ENCODE measurements at regions not wholly inside any gene's neighbourhood (a gene's known extent, or its start where the extent isn't known, plus 50 kb on each side); places are given as distances from the start of the nearest gene placed in this dataset.

GRCh38 chr7:34338961-34339526, 319.0 kb upstream of the NPSR1 start:
- TF ChIP-seq CTCF (IDR thresholded peaks at IDR 0.05; ENCODE audit: low read depth, low read length) = no peak
- DNase-seq (ENCODE audit: extremely low read depth, low read depth) = no peak

- DNase-seq (ENCODE audit: extremely low read depth, low read depth) = no peak
- TF ChIP-seq CTCF (IDR thresholded peaks at IDR 0.05; ENCODE audit: low read depth, low read length) = no peak
Measured at GRCh38 chr7:34341326-34341725, 316.7 kb upstream of the NPSR1 start.

- DNase-seq (ENCODE audit: extremely low read depth, low read depth) = no peak
- TF ChIP-seq CTCF (IDR thresholded peaks at IDR 0.05; ENCODE audit: low read depth, low read length) = no peak
Measured at GRCh38 chr7:34342387-34342786, 315.6 kb upstream of the NPSR1 start.

GRCh38 chr7:34343667-34344066, 314.4 kb upstream of the NPSR1 start:
- no peak for TF ChIP-seq CTCF (IDR thresholded peaks at IDR 0.05; ENCODE audit: low read depth, low read length)
- DNase-seq (ENCODE audit: extremely low read depth, low read depth) = no peak

- no peak for TF ChIP-seq CTCF (IDR thresholded peaks at IDR 0.05; ENCODE audit: low read depth, low read length)
- DNase-seq (ENCODE audit: extremely low read depth, low read depth) = no peak
Measured at GRCh38 chr7:34354011-34354410, 304.0 kb upstream of the NPSR1 start.

- DNase-seq (ENCODE audit: extremely low read depth, low read depth) = no peak
- TF ChIP-seq CTCF (IDR thresholded peaks at IDR 0.05; ENCODE audit: low read depth, low read length) = no peak
Measured at GRCh38 chr7:34354899-34355298, 303.1 kb upstream of the NPSR1 start.

- DNase-seq (ENCODE audit: extremely low read depth, low read depth) = no peak
- TF ChIP-seq CTCF (IDR thresholded peaks at IDR 0.05; ENCODE audit: low read depth, low read length) = no peak
Measured at GRCh38 chr7:34357068-34357467, 300.9 kb upstream of the NPSR1 start.
